ENCODE measurements at regions not wholly inside any gene's neighbourhood (a gene's known extent, or its start where the extent isn't known, plus 50 kb on each side); places are given as distances from the start of the nearest gene placed in this dataset.

- TF ChIP-seq CTCF (IDR thresholded peaks at IDR 0.05) (no peak), POLR2A (IDR thresholded peaks at IDR 0.05) (no peak)
These were observed 567.1 kb downstream of the EDEM1 start for GRCh38 chr3:5754602-5755001.
